ENCODE measurements at regions not wholly inside any gene's neighbourhood (a gene's known extent, or its start where the extent isn't known, plus 50 kb on each side); places are given as distances from the start of the nearest gene placed in this dataset.

DNA sequence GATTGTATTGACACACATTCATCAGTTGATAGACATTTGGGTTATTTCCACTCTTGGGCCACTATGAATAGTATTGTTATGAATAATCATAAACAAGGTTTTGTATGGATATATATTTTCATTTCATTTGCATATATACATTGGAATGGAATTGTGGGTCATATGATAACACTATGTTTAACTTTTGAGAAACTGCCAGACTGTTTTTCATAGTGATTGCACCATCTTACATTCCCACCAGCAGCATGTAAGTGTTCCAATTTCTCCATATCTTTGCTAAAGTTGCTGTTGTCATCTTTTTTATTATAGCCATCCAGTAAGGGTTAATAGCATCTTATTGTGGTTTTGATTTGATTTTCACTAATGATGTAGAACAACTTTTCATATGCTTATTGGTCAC is 198.5 kb upstream of the PPFIA2 start:
- no peak overlapping the region for H3K27ac ChIP-seq
- no peak overlapping the region for H3K4me3 ChIP-seq
- H3K9me3 ChIP-seq: no peaks in the 10 kb centered on the region
- H3K27me3 ChIP-seq: no peaks in the 10 kb centered on the region
- no peak for DNase-seq (ENCODE audit: low spot score)
- H3K36me3 ChIP-seq: no peaks in the 10 kb centered on the region
- no peak for TF ChIP-seq CTCF (IDR thresholded peaks at IDR 0.05)
- no peaks in the 10 kb centered on the region for H3K4me1 ChIP-seq

DNA sequence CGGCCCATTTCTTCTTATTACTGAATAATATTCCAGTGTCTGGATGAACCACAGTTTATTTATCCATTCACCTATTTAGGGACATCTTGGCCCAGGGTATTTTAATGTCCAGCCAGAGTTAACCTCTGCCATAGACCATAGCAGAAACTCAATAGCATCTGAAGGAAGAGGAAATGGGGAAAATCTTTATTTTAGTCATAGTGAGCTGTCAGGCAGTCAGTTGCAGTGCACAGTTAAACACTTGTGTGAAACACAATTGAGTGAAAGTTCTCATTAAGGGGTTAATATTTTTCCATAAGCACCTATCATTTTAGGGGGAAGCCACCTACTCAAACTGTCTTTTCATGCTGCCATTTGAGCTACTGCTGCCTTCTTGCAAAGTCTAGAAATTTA is 197.3 kb upstream of the PPFIA2 start:
- TF ChIP-seq CTCF (IDR thresholded peaks at IDR 0.05): no peak
- H3K27ac ChIP-seq: no peak overlapping the region
- DNase-seq (ENCODE audit: low spot score): no peak
- no peaks in the 10 kb centered on the region for H3K36me3 ChIP-seq
- H3K4me1 ChIP-seq: no peaks in the 10 kb centered on the region
- H3K9me3 ChIP-seq: no peaks in the 10 kb centered on the region
- no peaks in the 10 kb centered on the region for H3K27me3 ChIP-seq
- H3K4me3 ChIP-seq: no peak overlapping the region

- Histone ChIP-seq H3K27ac (no peak overlapping the region), H3K4me3 (no peak overlapping the region), H3K9me3 (no peaks in the 10 kb centered on the region), H3K27me3 (no peaks in the 10 kb centered on the region), H3K4me1 (no peaks in the 10 kb centered on the region), H3K36me3 (no peaks in the 10 kb centered on the region)
- TF ChIP-seq CTCF (IDR thresholded peaks at IDR 0.05): no peak
- no peak for DNase-seq (ENCODE audit: low spot score)
Measured at GRCh38 chr12:81953541-81953940, 194.4 kb upstream of the PPFIA2 start.

DNA sequence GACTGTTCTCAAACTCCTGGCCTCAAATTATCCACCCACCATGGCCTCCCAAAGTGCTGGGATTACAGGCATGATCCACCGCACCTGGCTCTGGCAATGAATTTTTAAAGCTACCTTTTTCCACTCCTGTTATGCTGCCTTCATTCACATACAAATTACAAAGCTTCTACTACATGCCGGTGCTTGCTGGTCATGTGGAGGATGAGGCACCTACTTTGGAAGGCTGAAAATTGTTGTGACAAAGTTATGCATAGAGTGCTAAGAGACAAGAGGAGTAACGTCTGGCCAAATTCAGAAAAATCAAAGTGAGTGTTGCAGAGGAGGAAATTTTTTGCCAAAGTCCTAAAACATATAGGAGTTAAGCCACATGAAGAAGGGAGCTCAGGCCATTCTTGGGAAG is 191.7 kb upstream of the PPFIA2 start:
- TF ChIP-seq CTCF (IDR thresholded peaks at IDR 0.05): no peak
- H3K4me3 ChIP-seq: no peak overlapping the region

GRCh38 chr12:81949841-81950308 is 190.7 kb upstream of the PPFIA2 start:
- no peak overlapping the region for H3K27ac ChIP-seq
- TF ChIP-seq CTCF (IDR thresholded peaks at IDR 0.05): no peak
- H3K36me3 ChIP-seq: no peaks in the 10 kb centered on the region
- H3K27me3 ChIP-seq: no peaks in the 10 kb centered on the region
- no peaks in the 10 kb centered on the region for H3K4me1 ChIP-seq
- H3K9me3 ChIP-seq: no peaks in the 10 kb centered on the region
- DNase-seq (ENCODE audit: low spot score): no peak
- no peak overlapping the region for H3K4me3 ChIP-seq

More for the DNA sequence above, 191.7 kb upstream of the PPFIA2 start:
- H3K4me1 ChIP-seq: no peaks in the 10 kb centered on the region
- DNase-seq (ENCODE audit: low spot score): no peak
- no peaks in the 10 kb centered on the region for H3K36me3 ChIP-seq
- H3K27me3 ChIP-seq: no peaks in the 10 kb centered on the region
- H3K27ac ChIP-seq: no peak overlapping the region
- no peaks in the 10 kb centered on the region for H3K9me3 ChIP-seq

DNA sequence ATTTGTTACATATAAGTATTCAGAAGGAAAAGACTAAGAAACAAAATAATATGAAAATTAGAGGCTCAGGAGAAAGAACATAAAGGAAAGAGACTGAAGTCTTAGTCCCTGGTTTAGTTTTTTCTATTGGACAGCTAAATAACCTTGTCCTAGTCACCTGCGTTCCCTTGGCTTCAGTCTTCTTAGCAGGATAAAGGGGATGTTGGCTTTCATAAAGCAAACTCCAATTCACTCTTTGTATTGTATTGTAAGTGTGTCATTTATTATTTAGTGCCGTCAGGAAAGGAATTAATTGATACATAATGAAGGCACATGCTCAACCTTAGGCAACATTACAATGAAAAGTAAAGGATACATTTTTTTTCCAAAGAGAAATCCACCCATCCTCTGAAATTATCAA is 190.3 kb upstream of the PPFIA2 start:
- TF ChIP-seq CTCF (IDR thresholded peaks at IDR 0.05): no peak
- no peak for DNase-seq (ENCODE audit: low spot score)
- Histone ChIP-seq H3K36me3 (no peaks in the 10 kb centered on the region), H3K27ac (no peak overlapping the region), H3K4me1 (no peaks in the 10 kb centered on the region), H3K9me3 (no peaks in the 10 kb centered on the region), H3K27me3 (no peaks in the 10 kb centered on the region), H3K4me3 (no peak overlapping the region)

Data from right atrium auricular region (tissue), 2 donors.